Fibroblast of gingiva (primary cell): ENCODE measurements at regions not wholly inside any gene's neighbourhood (a gene's known extent, or its start where the extent isn't known, plus 50 kb on each side); places are given as distances from the start of the nearest gene placed in this dataset.

Experiments
- DNase-seq: peaks from one replicate; pipeline ENCODE4 v3.0.0-alpha.2; 2011; ENCODE audit warnings: low read depth

- DNase-seq: no peak
Measured at GRCh38 chr20:10954137-10954840, 280.5 kb upstream of the JAG1 start.

GRCh38 chr20:10954908-10955580 lies 281.2 kb upstream of the JAG1 start:
- DNase-seq: no peak

GRCh38 chr20:10958279-10958678 lies 284.5 kb upstream of the JAG1 start:
- DNase-seq: no peak

GRCh38 chr20:10960416-10960815 lies 286.6 kb upstream of the JAG1 start:
- no peak for DNase-seq

DNA sequence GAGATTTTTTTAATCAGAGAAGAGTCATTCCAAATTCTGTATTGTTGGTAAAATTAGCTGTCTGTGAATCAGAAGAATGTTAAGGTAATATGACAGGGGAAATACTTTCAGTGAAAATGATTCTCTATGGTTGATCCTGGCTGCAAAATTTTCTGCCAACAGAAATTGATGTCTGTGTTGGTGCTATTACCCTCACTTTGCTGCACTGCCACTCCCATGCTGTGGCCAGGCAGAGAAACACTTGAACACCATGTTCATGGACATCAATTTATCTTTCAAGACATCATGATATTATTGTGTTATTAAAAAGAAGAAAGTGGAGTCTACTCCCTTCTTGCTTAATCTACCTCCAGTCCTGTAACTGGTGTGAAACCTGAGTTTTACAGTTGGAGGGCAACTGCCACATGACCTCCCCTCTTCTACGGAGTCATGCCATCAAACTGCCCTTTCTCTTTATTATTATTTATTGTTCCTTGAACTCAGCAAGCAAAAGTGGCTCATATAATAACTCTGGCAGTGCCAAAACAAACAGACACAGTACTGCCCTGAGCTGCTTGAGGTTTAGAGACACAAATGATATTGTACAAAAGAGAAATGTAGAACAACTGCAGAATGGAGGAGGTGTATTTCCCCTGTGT lies 288.0 kb upstream of the JAG1 start:
- DNase-seq: no peak

DNA sequence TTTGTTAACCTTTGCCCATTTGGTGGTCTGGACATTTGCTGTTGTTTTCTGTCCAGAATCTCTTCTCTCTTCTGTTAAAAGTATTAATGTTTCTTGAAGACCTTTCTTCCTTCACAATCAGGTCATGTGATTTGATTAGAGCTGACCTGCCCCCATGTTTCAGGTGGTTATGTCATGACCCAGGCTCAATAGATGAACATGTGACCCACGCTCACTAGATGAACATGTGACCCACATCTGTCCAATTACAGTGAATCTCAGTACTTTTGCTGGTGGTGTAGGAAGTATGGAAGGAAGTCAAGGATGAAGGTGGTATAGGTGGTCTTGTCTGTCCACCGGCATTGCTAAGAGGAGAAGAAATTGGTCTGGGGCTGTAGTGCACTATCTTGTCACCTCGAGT lies 289.1 kb upstream of the JAG1 start:
- no peak for DNase-seq

GRCh38 chr20:10963717-10964266 lies 290.0 kb upstream of the JAG1 start:
- DNase-seq: no peak

DNA sequence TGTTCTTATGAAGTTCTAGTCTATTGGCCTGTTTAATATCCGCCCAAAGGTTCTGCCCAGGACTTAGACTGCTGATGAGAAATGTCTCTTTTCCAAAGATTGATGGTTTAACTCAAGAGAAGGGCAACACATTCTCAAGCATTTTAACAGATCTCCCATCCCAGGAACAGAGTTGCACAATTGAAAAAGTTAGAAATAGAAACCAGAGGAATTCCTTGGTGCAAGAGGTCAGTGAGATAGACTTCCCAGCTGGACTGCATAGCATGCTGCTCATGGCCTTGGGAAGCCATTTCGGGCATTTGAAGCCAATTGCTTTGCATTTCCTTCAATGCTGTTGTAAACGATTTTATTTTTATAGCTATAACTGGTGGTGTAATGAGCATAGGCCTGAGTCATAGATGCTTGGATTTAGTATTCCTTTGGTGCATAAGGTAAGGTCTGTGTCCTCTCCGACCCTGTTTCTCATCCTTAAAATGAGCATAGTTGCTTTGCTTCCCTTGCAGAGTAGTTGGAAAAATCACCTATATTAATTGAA lies 292.2 kb upstream of the JAG1 start:
- DNase-seq: peak; percentile 11

GRCh38 chr20:10970109-10970508 lies 296.3 kb upstream of the JAG1 start:
- no peak for DNase-seq

GRCh38 chr20:10971096-10971495 lies 297.3 kb upstream of the JAG1 start:
- no peak for DNase-seq

- no peak for DNase-seq
Measured at GRCh38 chr20:10972219-10972860, 298.5 kb upstream of the JAG1 start.

DNA sequence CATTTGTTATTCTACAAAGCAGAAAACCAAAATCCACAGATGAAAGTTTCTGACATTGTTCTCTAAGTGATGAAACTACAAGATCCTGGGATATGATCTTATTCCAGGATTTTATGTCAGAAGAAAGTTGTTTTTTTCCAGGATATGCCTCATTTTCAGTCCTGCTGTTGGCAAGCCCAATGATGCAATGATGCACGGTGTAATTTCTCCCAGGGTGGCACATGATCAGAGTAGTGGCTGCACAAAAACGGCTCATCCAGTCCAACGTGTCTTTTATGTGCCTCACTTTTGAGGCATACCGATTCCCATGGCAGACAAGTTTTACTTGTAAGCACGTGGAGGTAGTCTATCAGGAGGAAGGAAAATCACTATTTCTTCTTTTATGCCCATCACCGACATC lies 302.3 kb upstream of the JAG1 start:
- DNase-seq: no peak

DNA sequence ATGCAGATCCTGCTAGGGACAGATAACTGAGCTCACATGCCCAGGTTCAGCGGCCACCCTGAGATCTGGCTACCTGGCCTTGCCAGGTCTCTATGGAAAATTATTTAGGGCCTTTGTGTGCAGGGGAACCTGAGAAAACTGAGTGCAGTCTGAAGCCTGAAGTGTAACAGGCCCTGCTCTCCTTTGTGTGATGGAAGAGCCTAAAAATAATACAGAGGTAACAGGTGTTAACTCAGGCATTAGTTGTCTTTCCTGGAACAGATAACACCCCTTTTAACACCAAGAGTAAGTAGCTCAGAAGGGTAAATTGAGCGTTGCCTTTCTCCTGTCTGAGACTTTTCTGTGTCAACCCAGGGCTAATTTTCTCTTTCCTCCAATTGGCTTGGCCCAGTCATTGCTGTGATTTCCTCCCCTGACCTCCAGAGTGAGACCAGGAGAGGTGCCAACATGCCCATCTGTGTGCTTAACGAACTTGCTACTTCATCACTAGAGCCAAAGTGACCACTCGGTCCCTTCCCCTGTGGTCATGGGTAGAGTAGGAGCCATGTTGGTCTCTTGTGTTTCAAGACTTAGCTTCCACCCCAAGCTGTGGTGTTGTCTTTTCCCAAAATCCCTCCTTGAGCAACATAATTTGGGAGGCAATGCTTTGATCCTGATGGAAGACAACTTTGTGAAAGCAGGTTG lies 304.4 kb upstream of the JAG1 start:
- no peak for DNase-seq

GRCh38 chr20:10978713-10979112 lies 304.9 kb upstream of the JAG1 start:
- no peak for DNase-seq

- DNase-seq: peak; percentile 84
Measured at GRCh38 chr20:10982692-10983091, 308.9 kb upstream of the JAG1 start.

DNA sequence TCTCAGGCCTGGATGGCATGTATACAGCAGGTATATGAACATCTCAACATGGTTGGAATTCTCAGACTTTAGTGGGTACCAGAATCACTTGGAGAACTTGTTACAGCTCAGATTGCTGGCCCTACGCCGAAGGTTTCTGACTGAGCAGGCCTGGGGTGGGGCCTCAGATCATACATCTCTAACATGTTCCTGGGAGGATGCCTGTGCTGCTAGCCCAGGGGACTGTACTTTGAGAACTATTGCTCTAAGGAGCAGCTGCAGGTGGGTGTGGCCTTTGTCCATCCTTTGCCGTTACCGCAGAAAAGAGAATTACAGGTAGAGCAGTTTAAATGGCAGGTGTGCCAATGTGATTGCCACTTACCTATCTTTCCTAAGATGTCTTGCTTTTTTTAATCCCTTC lies 310.5 kb upstream of the JAG1 start:
- no peak for DNase-seq

- DNase-seq: no peak
Measured at GRCh38 chr20:10984913-10985312, 311.1 kb upstream of the JAG1 start.

DNA sequence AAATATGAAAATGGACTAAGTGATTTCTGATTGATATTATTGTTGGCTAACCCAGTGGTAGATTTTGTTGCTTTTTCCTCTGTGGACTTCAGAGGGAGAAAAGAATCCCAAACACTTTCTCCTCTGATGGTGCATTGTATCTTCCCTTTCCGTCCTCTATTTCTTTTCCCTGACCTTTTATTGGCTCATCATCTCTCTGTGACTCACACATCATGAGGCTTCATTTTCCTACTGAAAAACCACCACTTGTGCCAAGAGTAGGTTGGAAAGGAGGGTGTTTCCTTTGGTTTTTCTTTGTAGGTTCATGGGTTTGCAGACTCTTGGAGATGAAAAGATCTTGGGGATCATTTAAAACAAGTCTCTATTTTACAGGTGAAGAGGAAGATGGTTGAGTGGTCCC lies 311.7 kb upstream of the JAG1 start:
- DNase-seq: peak; percentile 77

GRCh38 chr20:10986586-10986985 lies 312.8 kb upstream of the JAG1 start:
- DNase-seq: peak; percentile 91

- no peak for DNase-seq
Measured at GRCh38 chr20:10987651-10988383, 314.0 kb upstream of the JAG1 start.
